ENCODE measurements at regions not wholly inside any gene's neighbourhood (a gene's known extent, or its start where the extent isn't known, plus 50 kb on each side); places are given as distances from the start of the nearest gene placed in this dataset.
A peak's percentile ranks its signal among the peaks of the same experiment; 100 is the strongest.
"Not testable (repeated sequence)": the region's sequence is repeated elsewhere in the genome, so short reads cannot be mapped to it uniquely, and the experiment has no call there.

- WGBS (ENCODE audit: insufficient coverage) = no CpG with 5 or more reads among the region's 3 CpGs
- DNase-seq (ENCODE audit: low read depth in 4 of 6, low spot score in 6 of 6) = no peak
- no peaks in the 10 kb centered on the region for H3K36me3 ChIP-seq (ENCODE audit: control insufficient read depth, insufficient read depth, low read length)
- H3K27me3 ChIP-seq (ENCODE audit: control insufficient read depth, insufficient read depth, low read length) = no peaks in the 10 kb centered on the region
- H3K27ac ChIP-seq (ENCODE audit: low read depth, low read length) = no peak overlapping the region
- peaks cover 5% of the 10 kb centered on the region for H3K4me1 ChIP-seq (ENCODE audit: control insufficient read depth, insufficient read depth, low read length)
- H3K4me3 ChIP-seq (ENCODE audit: low read depth, low read length) = no peak overlapping the region
- no peaks in the 10 kb centered on the region for H3K9me3 ChIP-seq (ENCODE audit: control insufficient read depth, insufficient read depth, low read length)
Measured at GRCh38 chr14:58738189-58738836, 100.6 kb downstream of the DACT1 start.

GRCh38 chr14:58738876-58739275 is 101.1 kb downstream of the DACT1 start:
- no peak overlapping the region for H3K4me3 ChIP-seq (ENCODE audit: low read depth, low read length)
- no peaks in the 10 kb centered on the region for H3K36me3 ChIP-seq (ENCODE audit: control insufficient read depth, insufficient read depth, low read length)
- H3K9me3 ChIP-seq (ENCODE audit: control insufficient read depth, insufficient read depth, low read length) = no peaks in the 10 kb centered on the region
- no peak overlapping the region for H3K27ac ChIP-seq (ENCODE audit: low read depth, low read length)
- peaks cover 5% of the 10 kb centered on the region for H3K4me1 ChIP-seq (ENCODE audit: control insufficient read depth, insufficient read depth, low read length)
- no peak for DNase-seq (ENCODE audit: low read depth in 4 of 6, low spot score in 6 of 6)
- H3K27me3 ChIP-seq (ENCODE audit: control insufficient read depth, insufficient read depth, low read length) = no peaks in the 10 kb centered on the region
- 80% methylated on average over 2 of the region's 2 CpGs for WGBS (ENCODE audit: insufficient coverage)

GRCh38 chr14:58739674-58740073 is 101.9 kb downstream of the DACT1 start:
- H3K4me1 ChIP-seq (ENCODE audit: control insufficient read depth, insufficient read depth, low read length) = peaks cover 5% of the 10 kb centered on the region
- H3K27me3 ChIP-seq (ENCODE audit: control insufficient read depth, insufficient read depth, low read length) = no peaks in the 10 kb centered on the region
- H3K27ac ChIP-seq (ENCODE audit: low read depth, low read length) = no peak overlapping the region
- no peaks in the 10 kb centered on the region for H3K36me3 ChIP-seq (ENCODE audit: control insufficient read depth, insufficient read depth, low read length)
- WGBS (ENCODE audit: insufficient coverage) = 61% methylated on average over 2 of the region's 3 CpGs
- DNase-seq (ENCODE audit: low read depth in 4 of 6, low spot score in 6 of 6) = no peak
- no peak overlapping the region for H3K4me3 ChIP-seq (ENCODE audit: low read depth, low read length)
- no peaks in the 10 kb centered on the region for H3K9me3 ChIP-seq (ENCODE audit: control insufficient read depth, insufficient read depth, low read length)

GRCh38 chr14:58740379-58740935 is 102.7 kb downstream of the DACT1 start:
- H3K27me3 ChIP-seq (ENCODE audit: control insufficient read depth, insufficient read depth, low read length) = no peaks in the 10 kb centered on the region
- no peaks in the 10 kb centered on the region for H3K36me3 ChIP-seq (ENCODE audit: control insufficient read depth, insufficient read depth, low read length)
- H3K9me3 ChIP-seq (ENCODE audit: control insufficient read depth, insufficient read depth, low read length) = no peaks in the 10 kb centered on the region
- no peak overlapping the region for H3K4me3 ChIP-seq (ENCODE audit: low read depth, low read length)
- H3K27ac ChIP-seq (ENCODE audit: low read depth, low read length) = peak overlapping the region; percentile 54
- peak in 1 of 6 donors; percentile 76 for DNase-seq (ENCODE audit: low read depth in 4 of 6, low spot score in 6 of 6)
- peaks cover 5% of the 10 kb centered on the region for H3K4me1 ChIP-seq (ENCODE audit: control insufficient read depth, insufficient read depth, low read length)
- 22% methylated on average over 4 of the region's 4 CpGs for WGBS (ENCODE audit: insufficient coverage)

GRCh38 chr14:58744801-58745394 is 107.1 kb downstream of the DACT1 start:
- no peaks in the 10 kb centered on the region for H3K27me3 ChIP-seq (ENCODE audit: control insufficient read depth, insufficient read depth, low read length)
- H3K27ac ChIP-seq (ENCODE audit: low read depth, low read length) = no peak overlapping the region
- peak in 1 of 6 donors; percentile 15 for DNase-seq (ENCODE audit: low read depth in 4 of 6, low spot score in 6 of 6)
- no peak overlapping the region for H3K4me3 ChIP-seq (ENCODE audit: low read depth, low read length)
- no peaks in the 10 kb centered on the region for H3K9me3 ChIP-seq (ENCODE audit: control insufficient read depth, insufficient read depth, low read length)
- peaks cover 5% of the 10 kb centered on the region for H3K4me1 ChIP-seq (ENCODE audit: control insufficient read depth, insufficient read depth, low read length)
- no peaks in the 10 kb centered on the region for H3K36me3 ChIP-seq (ENCODE audit: control insufficient read depth, insufficient read depth, low read length)
- WGBS (ENCODE audit: insufficient coverage) = 89% methylated on average over 4 of the region's 5 CpGs

- Histone ChIP-seq H3K36me3 (ENCODE audit: control insufficient read depth, insufficient read depth, low read length) (no peaks in the 10 kb centered on the region), H3K4me1 (ENCODE audit: control insufficient read depth, insufficient read depth, low read length) (no peaks in the 10 kb centered on the region), H3K27ac (ENCODE audit: low read depth, low read length) (no peak overlapping the region), H3K9me3 (ENCODE audit: control insufficient read depth, insufficient read depth, low read length) (no peaks in the 10 kb centered on the region), H3K4me3 (ENCODE audit: low read depth, low read length) (no peak overlapping the region), H3K27me3 (ENCODE audit: control insufficient read depth, insufficient read depth, low read length) (no peaks in the 10 kb centered on the region)
- DNase-seq (ENCODE audit: low read depth in 4 of 6, low spot score in 6 of 6) = no peak
- no CpG with 5 or more reads among the region's 1 CpG for WGBS (ENCODE audit: insufficient coverage)
Measured at GRCh38 chr14:58746261-58746660, 108.5 kb downstream of the DACT1 start.

- no peak overlapping the region for H3K27ac ChIP-seq (ENCODE audit: low read depth, low read length)
Measured at GRCh38 chr14:58746701-58747100, 108.9 kb downstream of the DACT1 start.

GRCh38 chr14:58747181-58747580 is 109.4 kb downstream of the DACT1 start:
- no peaks in the 10 kb centered on the region for H3K27me3 ChIP-seq (ENCODE audit: control insufficient read depth, insufficient read depth, low read length)

More at GRCh38 chr14:58746701-58747100, 108.9 kb downstream of the DACT1 start:
- no peaks in the 10 kb centered on the region for H3K36me3 ChIP-seq (ENCODE audit: control insufficient read depth, insufficient read depth, low read length)
- no peaks in the 10 kb centered on the region for H3K9me3 ChIP-seq (ENCODE audit: control insufficient read depth, insufficient read depth, low read length)
- no peaks in the 10 kb centered on the region for H3K27me3 ChIP-seq (ENCODE audit: control insufficient read depth, insufficient read depth, low read length)
- H3K4me1 ChIP-seq (ENCODE audit: control insufficient read depth, insufficient read depth, low read length) = peaks cover 4% of the 10 kb centered on the region
- 80% methylated on average over 1 of the region's 3 CpGs for WGBS (ENCODE audit: insufficient coverage)
- no peak for DNase-seq (ENCODE audit: low read depth in 4 of 6, low spot score in 6 of 6)
- no peak overlapping the region for H3K4me3 ChIP-seq (ENCODE audit: low read depth, low read length)

GRCh38 chr14:58748251-58748650 is 110.5 kb downstream of the DACT1 start:
- 87% methylated on average over 4 of the region's 8 CpGs for WGBS (ENCODE audit: insufficient coverage)
- H3K4me3 ChIP-seq (ENCODE audit: low read depth, low read length); H3K27me3 ChIP-seq (ENCODE audit: control insufficient read depth, insufficient read depth, low read length); H3K27ac ChIP-seq (ENCODE audit: low read depth, low read length); H3K9me3 ChIP-seq (ENCODE audit: control insufficient read depth, insufficient read depth, low read length); H3K36me3 ChIP-seq (ENCODE audit: control insufficient read depth, insufficient read depth, low read length); DNase-seq (ENCODE audit: low read depth in 4 of 6, low spot score in 6 of 6): not testable (repeated sequence)
- H3K4me1 ChIP-seq (ENCODE audit: control insufficient read depth, insufficient read depth, low read length) = peaks cover 14% of the 10 kb centered on the region

More at GRCh38 chr14:58747181-58747580, 109.4 kb downstream of the DACT1 start:
- no peak overlapping the region for H3K4me3 ChIP-seq (ENCODE audit: low read depth, low read length)
- H3K36me3 ChIP-seq (ENCODE audit: control insufficient read depth, insufficient read depth, low read length) = no peaks in the 10 kb centered on the region
- no peak overlapping the region for H3K27ac ChIP-seq (ENCODE audit: low read depth, low read length)
- DNase-seq (ENCODE audit: low read depth in 4 of 6, low spot score in 6 of 6) = no peak
- H3K4me1 ChIP-seq (ENCODE audit: control insufficient read depth, insufficient read depth, low read length) = peaks cover 9% of the 10 kb centered on the region
- H3K9me3 ChIP-seq (ENCODE audit: control insufficient read depth, insufficient read depth, low read length) = no peaks in the 10 kb centered on the region
- WGBS (ENCODE audit: insufficient coverage) = 88% methylated on average over 4 of the region's 7 CpGs
